ENCODE measurements at regions not wholly inside any gene's neighbourhood (a gene's known extent, or its start where the extent isn't known, plus 50 kb on each side); places are given as distances from the start of the nearest gene placed in this dataset.
"Not testable (repeated sequence)": the region's sequence is repeated elsewhere in the genome, so short reads cannot be mapped to it uniquely, and the experiment has no call there.

GRCh38 chr17:36848008-36848902 is 89.0 kb upstream of the LHX1 start:
- H3K4me2 ChIP-seq (ENCODE audit: insufficient read depth, low read length) = no peak overlapping the region
- DNase-seq (no peak), ATAC-seq (ENCODE audit: insufficient read depth, low read depth) (no peak)
- H3K4me3 ChIP-seq (ENCODE audit: low read depth in 1 of 2, low read length in 2 of 2) = no peak overlapping the region
- H3K9ac ChIP-seq (ENCODE audit: low read depth, low read length) = no peak overlapping the region
- no peak overlapping the region for H3K27ac ChIP-seq (ENCODE audit: low read length)
- TF ChIP-seq EZH2 (IDR thresholded peaks at IDR 0.05; ENCODE audit: borderline replicate concordance, low read depth, low read length, severe bottlenecking) = no peak
- no peak for TF ChIP-seq CTCF (IDR thresholded peaks at IDR 0.05; ENCODE audit: borderline replicate concordance, extremely low read depth, low read length, poor library complexity, severe bottlenecking)
- H3K4me1 ChIP-seq (ENCODE audit: insufficient read depth, low read length) = no peaks in the 10 kb centered on the region
- H3K27me3 ChIP-seq (ENCODE audit: insufficient read depth, low read length, poor library complexity) = peaks cover 22% of the 10 kb centered on the region
- no peak overlapping the region for H2AFZ ChIP-seq (ENCODE audit: low read depth, low read length)
- H4K20me1 ChIP-seq (ENCODE audit: insufficient read depth, low read length) = no peaks in the 10 kb centered on the region
- no peaks in the 10 kb centered on the region for H3K79me2 ChIP-seq (ENCODE audit: insufficient read depth, low read length)
- no peaks in the 10 kb centered on the region for H3K36me3 ChIP-seq (ENCODE audit: insufficient read depth, low read length)
- H3K9me3 ChIP-seq (ENCODE audit: insufficient read depth, low read length, severe bottlenecking) = no peaks in the 10 kb centered on the region

DNA sequence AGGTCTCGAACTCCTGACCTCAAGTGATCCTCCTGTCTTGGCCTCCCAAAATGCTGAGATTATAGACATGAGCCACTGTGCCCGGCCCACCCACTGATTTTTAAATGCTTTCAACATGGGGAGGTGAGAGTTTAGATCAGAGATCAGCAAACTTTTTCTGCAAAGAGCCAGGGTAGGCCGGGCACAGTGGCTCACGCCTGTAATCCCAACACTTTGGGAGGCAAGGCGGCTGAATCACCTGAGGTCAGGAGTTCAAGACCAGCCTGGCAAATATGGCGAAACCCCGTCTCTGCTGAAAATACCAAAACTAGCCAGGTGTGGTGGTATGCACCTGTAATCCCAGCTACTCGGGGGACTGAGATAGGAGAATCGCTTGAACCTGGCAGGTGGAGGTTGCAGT is 88.3 kb upstream of the LHX1 start:
- H3K9ac ChIP-seq (ENCODE audit: low read depth, low read length); H2AFZ ChIP-seq (ENCODE audit: low read depth, low read length); H3K4me1 ChIP-seq (ENCODE audit: insufficient read depth, low read length); H3K27ac ChIP-seq (ENCODE audit: low read length); H3K4me3 ChIP-seq (ENCODE audit: low read depth in 1 of 2, low read length in 2 of 2); H3K36me3 ChIP-seq (ENCODE audit: insufficient read depth, low read length); DNase-seq; H3K9me3 ChIP-seq (ENCODE audit: insufficient read depth, low read length, severe bottlenecking); H4K20me1 ChIP-seq (ENCODE audit: insufficient read depth, low read length); H3K4me2 ChIP-seq (ENCODE audit: insufficient read depth, low read length); ATAC-seq (ENCODE audit: insufficient read depth, low read depth); H3K79me2 ChIP-seq (ENCODE audit: insufficient read depth, low read length): not testable (repeated sequence)
- peaks cover 22% of the 10 kb centered on the region for H3K27me3 ChIP-seq (ENCODE audit: insufficient read depth, low read length, poor library complexity)

DNA sequence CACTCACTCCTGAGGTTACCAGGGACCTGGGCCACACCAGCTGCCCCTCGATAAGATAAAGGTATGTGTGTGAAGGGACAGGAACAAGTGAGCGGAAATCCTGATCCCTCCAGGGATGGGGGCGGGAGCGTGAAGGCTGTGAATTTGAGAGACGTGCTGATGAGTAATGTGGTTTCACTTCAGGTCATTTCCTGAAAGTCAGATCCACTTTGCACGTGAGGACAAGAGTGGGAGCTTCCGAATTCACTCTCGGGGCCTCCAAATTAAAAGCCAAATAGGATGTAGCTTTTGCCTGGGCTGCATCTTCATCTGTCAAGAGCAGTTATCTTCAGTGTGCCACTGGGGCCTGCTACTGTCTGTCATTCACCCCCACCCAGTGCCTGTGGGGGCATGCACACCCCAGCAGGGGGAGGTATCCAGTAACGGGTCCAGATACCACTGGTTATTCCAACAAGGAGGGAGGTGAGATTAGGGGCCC is 87.4 kb upstream of the LHX1 start:
- H3K36me3 ChIP-seq (ENCODE audit: insufficient read depth, low read length) = no peaks in the 10 kb centered on the region
- TF ChIP-seq EZH2 (IDR thresholded peaks at IDR 0.05; ENCODE audit: borderline replicate concordance, low read depth, low read length, severe bottlenecking) (no peak), CTCF (IDR thresholded peaks at IDR 0.05; ENCODE audit: borderline replicate concordance, extremely low read depth, low read length, poor library complexity, severe bottlenecking) (peak; percentile 32)
- no peak overlapping the region for H3K9ac ChIP-seq (ENCODE audit: low read depth, low read length)
- ATAC-seq (ENCODE audit: insufficient read depth, low read depth) = no peak
- H3K27me3 ChIP-seq (ENCODE audit: insufficient read depth, low read length, poor library complexity) = peaks cover 15% of the 10 kb centered on the region
- no peaks in the 10 kb centered on the region for H3K79me2 ChIP-seq (ENCODE audit: insufficient read depth, low read length)
- DNase-seq = peak; percentile 7
- H3K4me3 ChIP-seq (ENCODE audit: low read depth in 1 of 2, low read length in 2 of 2) = no peak overlapping the region
- H3K4me1 ChIP-seq (ENCODE audit: insufficient read depth, low read length) = no peaks in the 10 kb centered on the region
- H3K27ac ChIP-seq (ENCODE audit: low read length) = no peak overlapping the region
- no peaks in the 10 kb centered on the region for H4K20me1 ChIP-seq (ENCODE audit: insufficient read depth, low read length)
- H3K9me3 ChIP-seq (ENCODE audit: insufficient read depth, low read length, severe bottlenecking) = no peaks in the 10 kb centered on the region
- no peak overlapping the region for H3K4me2 ChIP-seq (ENCODE audit: insufficient read depth, low read length)
- no peak overlapping the region for H2AFZ ChIP-seq (ENCODE audit: low read depth, low read length)

DNA sequence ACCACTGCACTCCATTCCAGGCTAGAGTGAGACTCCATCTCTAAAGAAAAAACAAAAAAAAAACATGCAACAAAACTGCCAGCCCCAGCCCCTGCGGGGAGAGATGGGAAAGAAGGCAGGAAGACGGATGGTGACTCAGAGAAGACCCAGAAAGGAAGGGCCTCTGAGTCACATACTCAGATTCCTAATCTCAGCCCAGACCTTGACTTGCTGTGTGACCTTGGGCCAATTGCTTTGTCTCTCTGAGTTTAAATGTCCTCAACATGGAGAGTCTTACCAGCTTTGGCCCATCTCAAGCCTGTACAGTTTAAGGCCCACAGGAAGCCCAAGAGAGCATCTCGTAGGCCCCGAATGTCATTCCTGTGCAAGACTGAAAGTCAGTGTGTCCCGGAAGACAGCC is 86.5 kb upstream of the LHX1 start:
- H4K20me1 ChIP-seq (ENCODE audit: insufficient read depth, low read length) = 0 out of 2 replicates have a peak, but pooled peaks cover 3% of the 10 kb centered on the region
- no peak overlapping the region for H3K4me3 ChIP-seq (ENCODE audit: low read depth in 1 of 2, low read length in 2 of 2)
- DNase-seq (no peak), ATAC-seq (ENCODE audit: insufficient read depth, low read depth) (no peak)
- H3K27ac ChIP-seq (ENCODE audit: low read length) = no peak overlapping the region
- peaks cover 16% of the 10 kb centered on the region for H3K27me3 ChIP-seq (ENCODE audit: insufficient read depth, low read length, poor library complexity)
- H2AFZ ChIP-seq (ENCODE audit: low read depth, low read length) = no peak overlapping the region
- no peak overlapping the region for H3K4me2 ChIP-seq (ENCODE audit: insufficient read depth, low read length)
- no peak overlapping the region for H3K9ac ChIP-seq (ENCODE audit: low read depth, low read length)
- TF ChIP-seq CTCF (IDR thresholded peaks at IDR 0.05; ENCODE audit: borderline replicate concordance, extremely low read depth, low read length, poor library complexity, severe bottlenecking) = no peak
- no peak for TF ChIP-seq EZH2 (IDR thresholded peaks at IDR 0.05; ENCODE audit: borderline replicate concordance, low read depth, low read length, severe bottlenecking)
- no peaks in the 10 kb centered on the region for H3K4me1 ChIP-seq (ENCODE audit: insufficient read depth, low read length)
- H3K79me2 ChIP-seq (ENCODE audit: insufficient read depth, low read length) = no peaks in the 10 kb centered on the region
- no peaks in the 10 kb centered on the region for H3K9me3 ChIP-seq (ENCODE audit: insufficient read depth, low read length, severe bottlenecking)
- no peaks in the 10 kb centered on the region for H3K36me3 ChIP-seq (ENCODE audit: insufficient read depth, low read length)

Data from DND-41 (cell line).